K562 (cell line): ENCODE measurements at regions not wholly inside any gene's neighbourhood (a gene's known extent, or its start where the extent isn't known, plus 50 kb on each side); places are given as distances from the start of the nearest gene placed in this dataset.

ENCODE experiments used
- ATAC-seq: fragments of 200-7000 bp; cut with Tn5 transposase; 3 replicates; pipeline ENCODE4 v1.9.1; 2020; ENCODE audit warnings: moderate library complexity
- BruUV-seq: library from RNA; stranded (reverse); fragments of 400-500 nt; replicated peaks from 2 replicates; lab custom pipeline; 2021; lab: Mats Ljungman, UMichigan
- CTCF ChIA-PET: fragments of 300-600 bp; formaldehyde crosslinking; extraction: SDS; loops from one replicate; lab custom pipeline; 2021; ENCODE audit warnings: low intra/inter-chr PET ratio; lab: Yijun Ruan, JAX
- POLR2A ChIA-PET: fragments of 300-600, 350-650 bp; sonication (Branson Sonifier 250); formaldehyde crosslinking; extraction: SDS; loops from one replicate; lab custom pipeline; 2021; ENCODE audit warnings: antibody characterized with exemption, inconsistent platforms; lab: Yijun Ruan, JAX
- DNase-seq, 4 experiments: peaks; one replicate each; pipeline versions ENCODE4 v3.0.0 to v3.0.0-alpha.2; 2011 to 2018; ENCODE audit warnings: low spot score in 3 of 4, mixed read lengths in 3 of 4; ENCODE audit errors: extremely low read depth in 1 of 4
- FAIRE-seq: peaks from 2 replicates; lab custom pipeline; 2011; peaks lifted over from hg19 to GRCh38; lab: Jason Lieb, UNC
- H2AFZ ChIP-seq: 2 replicates; pipeline ENCODE4 v1.6.0; 2011; ENCODE audit warnings: low read depth, low read length, control low read depth, inconsistent platforms
- H3K27ac ChIP-seq: fragments of 200-600 bp; 3 replicates; pipeline ENCODE4 v1.8.0; 2011; ENCODE audit warnings: low read depth, mild to moderate bottlenecking, control low read depth, inconsistent platforms, low read length, moderate library complexity, mixed read lengths; ENCODE audit errors: extremely low read depth
- H3K27me3 ChIP-seq, 2 experiments: fragments of 300-600 bp in 1 of 2; 2 replicates in 1 of 2; 3 replicates in 1 of 2; pipeline versions ENCODE4 v1.6.0 to v1.8.0; 2011; ENCODE audit warnings: inconsistent platforms in 2 of 2, low read length in 2 of 2, mild to moderate bottlenecking in 1 of 2, mixed read lengths in 1 of 2, moderate library complexity in 1 of 2; ENCODE audit not compliant: control insufficient read depth in 2 of 2, insufficient read depth in 2 of 2
- H3K36me3 ChIP-seq: fragments of 300-600 bp; 3 replicates; pipeline ENCODE4 v1.8.0; 2011; ENCODE audit warnings: mild to moderate bottlenecking, low read length, inconsistent platforms; ENCODE audit not compliant: control insufficient read depth, insufficient read depth
- H3K4me1 ChIP-seq, 2 experiments: fragments of 200-600 bp in 1 of 2; replicated peaks in 1 of 2; 2 replicates in 1 of 2; 3 replicates in 1 of 2; pipeline versions ENCODE4 v1.5.1 to v1.8.0; 2011; ENCODE audit warnings: inconsistent platforms in 2 of 2, low read length in 2 of 2, mild to moderate bottlenecking in 1 of 2, mixed read lengths in 1 of 2, moderate library complexity in 1 of 2; ENCODE audit not compliant: control insufficient read depth in 2 of 2, insufficient read depth in 2 of 2
- H3K4me2 ChIP-seq: 2 replicates; pipeline ENCODE4 v1.6.1; 2011; ENCODE audit warnings: low read length, control low read depth, inconsistent platforms, mixed read lengths; ENCODE audit not compliant: insufficient read depth
- H3K4me3 ChIP-seq: fragments of 200-600 bp; sonication (generic), shearing (Covaris generic); 2 replicates; pipeline ENCODE4 v1.5.1; 2016; ENCODE audit warnings: control low read depth, inconsistent platforms
- H3K79me2 ChIP-seq: fragments of 200-600 bp; 3 replicates; pipeline ENCODE4 v1.8.0; 2011; ENCODE audit warnings: low read length, inconsistent platforms; ENCODE audit not compliant: control insufficient read depth, insufficient read depth
- H3K9ac ChIP-seq, 2 experiments: 2 replicates each; pipeline versions ENCODE4 v1.6.0 to v1.6.1; 2011; ENCODE audit warnings: low read depth in 2 of 2, low read length in 2 of 2, control low read depth in 1 of 2, inconsistent platforms in 1 of 2, mild to moderate bottlenecking in 1 of 2, mixed read lengths in 1 of 2; ENCODE audit not compliant: insufficient read depth in 1 of 2
- H3K9me1 ChIP-seq: one replicate; pipeline ENCODE4 v1.6.0; 2011; ENCODE audit warnings: inconsistent platforms, mild to moderate bottlenecking, low read length, moderate library complexity; ENCODE audit not compliant: control insufficient read depth, insufficient read depth
- H3K9me3 ChIP-seq: replicated peaks from 2 replicates; pipeline ENCODE4 v1.5.1; 2011; ENCODE audit warnings: low read depth, low read length, inconsistent platforms; ENCODE audit not compliant: control insufficient read depth, insufficient read depth
- H4K20me1 ChIP-seq: replicated peaks from 2 replicates; pipeline ENCODE4 v1.6.1; 2011; ENCODE audit warnings: low read length, inconsistent platforms, mixed read lengths; ENCODE audit not compliant: control insufficient read depth, insufficient read depth
- ELF2 ChIP-seq: fragments of 250-450 bp; sonication (Bioruptor Pico); IDR thresholded peaks from 2 replicates; pipeline ENCODE4 v1.5.0; 2021; ENCODE audit warnings: mild to moderate bottlenecking
- KLF6 ChIP-seq: fragments of 250-450 bp; sonication (Bioruptor Pico); IDR thresholded peaks from 2 replicates; pipeline ENCODE4 v1.4.0; 2020; ENCODE audit warnings: mild to moderate bottlenecking, moderate library complexity, borderline replicate concordance
- MTF1 ChIP-seq: fragments of 250-450 bp; sonication (Bioruptor Pico); IDR thresholded peaks from 2 replicates; pipeline ENCODE4 v1.9.0; 2021; ENCODE audit warnings: moderate library complexity, mild to moderate bottlenecking, inconsistent platforms, borderline replicate concordance
- TFE3 ChIP-seq: fragments of 450-650 bp; formaldehyde crosslinking; IDR thresholded peaks from 2 replicates; pipeline ENCODE4 v1.4.0; 2020; ENCODE audit warnings: mild to moderate bottlenecking, mixed read lengths
- ZNF133 ChIP-seq: fragments of 250-450 bp; sonication (Bioruptor Pico); IDR thresholded peaks from 2 replicates; pipeline ENCODE4 v1.4.0; 2020; ENCODE audit warnings: mild to moderate bottlenecking
- ZNF184 ChIP-seq: sonication (generic); formaldehyde crosslinking; IDR thresholded peaks from 2 replicates; pipeline ENCODE4 v1.5.0; 2020; ENCODE audit warnings: missing genetic modification reagents
- ZNF263 ChIP-seq: sonication (generic); formaldehyde crosslinking; IDR thresholded peaks from 2 replicates; pipeline ENCODE4 v1.8.0; 2022; ENCODE audit warnings: mild to moderate bottlenecking, missing genetic modification reagents, borderline replicate concordance
- ZNF584 ChIP-seq: fragments of 200-800 bp; sonication (Bioruptor generic); IDR thresholded peaks from 2 replicates; pipeline ENCODE4 v1.6.1; 2016; ENCODE audit warnings: low read depth, mild to moderate bottlenecking, missing genetic modification characterization, missing compliant biosample characterization
- WGBS: fragments of 100-300 bp; shearing (Covaris generic); methylation state at CpG from one replicate; pipeline ENCODE4 v1.1.6; 2016; ENCODE audit warnings: low coverage, mixed read lengths; ENCODE audit not compliant: insufficient coverage; ENCODE audit errors: missing lambda C conversion rate; 5-methylcytosine and 5-hydroxymethylcytosine counted together
- in situ Hi-C: fragments of 300-500 bp; cut with MboI; formaldehyde crosslinking; loops from 4 replicates; pipeline ENCODE4 v1.15.0; 2018; ENCODE audit warnings: inconsistent platforms, mixed read lengths
- intact Hi-C: fragments of 100-400 bp; cut with micrococcal nuclease; formaldehyde crosslinking; loops from 2 replicates; pipeline ENCODE4 v1.14.2; 2022
- TF ChIP-seq, protein P1 (sequence below): fragments of 450-650 bp; IDR thresholded peaks from one replicate; pipeline ENCODE4 v1.6.1; 2018; ENCODE audit warnings: mild to moderate bottlenecking, moderate library complexity; ENCODE audit not compliant: partially characterized antibody

GRCh38 chr9:104339692-104340091 lies 164.4 kb upstream of the OR13F1 start (continued):
- TF ChIP-seq, protein P1, sequence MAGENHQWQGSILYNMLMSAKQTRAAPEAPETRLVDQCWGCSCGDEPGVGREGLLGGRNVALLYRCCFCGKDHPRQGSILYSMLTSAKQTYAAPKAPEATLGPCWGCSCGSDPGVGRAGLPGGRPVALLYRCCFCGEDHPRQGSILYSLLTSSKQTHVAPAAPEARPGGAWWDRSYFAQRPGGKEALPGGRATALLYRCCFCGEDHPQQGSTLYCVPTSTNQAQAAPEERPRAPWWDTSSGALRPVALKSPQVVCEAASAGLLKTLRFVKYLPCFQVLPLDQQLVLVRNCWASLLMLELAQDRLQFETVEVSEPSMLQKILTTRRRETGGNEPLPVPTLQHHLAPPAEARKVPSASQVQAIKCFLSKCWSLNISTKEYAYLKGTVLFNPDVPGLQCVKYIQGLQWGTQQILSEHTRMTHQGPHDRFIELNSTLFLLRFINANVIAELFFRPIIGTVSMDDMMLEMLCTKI = no peak
- TF ChIP-seq ZNF184 (CRISPR knock-in tag) (no peak), MTF1 (CRISPR knock-in tag) (no peak), ZNF133 (no peak), ZNF584 (CRISPR knock-in tag) (no peak), KLF6 (no peak)
- TF ChIP-seq, all 486 proteins: peak for 0

DNA sequence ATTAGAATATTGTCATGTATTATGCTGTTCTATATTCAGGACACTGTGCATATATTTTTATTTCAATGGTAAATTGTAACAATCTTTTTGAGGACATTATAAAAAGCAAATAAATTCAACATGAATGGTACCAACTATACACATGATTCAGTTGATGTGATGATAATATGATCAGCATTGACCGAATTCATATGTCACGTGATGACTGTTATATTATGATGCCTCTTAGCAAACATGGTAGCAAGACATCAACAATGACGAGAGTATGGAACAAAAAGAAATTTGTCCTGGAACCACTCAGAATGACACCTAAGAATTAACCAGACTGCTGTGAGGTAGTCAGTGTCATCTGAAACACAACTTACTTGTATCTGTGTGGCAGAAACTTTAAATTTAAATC lies 161.5 kb upstream of the OR13F1 start:
- Histone ChIP-seq H3K9me1 (no peaks in the 10 kb centered on the region), H3K27me3 (no peaks in the 10 kb centered on the region), H3K4me3 (no peak overlapping the region), H3K27ac (no peak overlapping the region), H3K9me3 (no peaks in the 10 kb centered on the region), H2AFZ (no peak overlapping the region), H3K36me3 (no peaks in the 10 kb centered on the region), H3K4me2 (no peak overlapping the region), H3K4me1 (no peaks in the 10 kb centered on the region), H3K9ac (no peak overlapping the region), H3K79me2 (no peaks in the 10 kb centered on the region), H4K20me1 (no peaks in the 10 kb centered on the region)
- in situ Hi-C loops = no loop called here
- intact Hi-C loops = no loop called here
- ChIA-PET CTCF (no interaction called here), POLR2A (no interaction called here)
- 2% methylated on average over 3 of the region's 3 CpGs for WGBS
- TF ChIP-seq TFE3 (peak; percentile 88), ELF2 (CRISPR knock-in tag) (no peak), ZNF263 (no peak)
- BruUV-seq = no TSS peak
- DNase-seq = no peak
- ATAC-seq = no peak
- FAIRE-seq = no peak
